ENCODE measurements at regions not wholly inside any gene's neighbourhood (a gene's known extent, or its start where the extent isn't known, plus 50 kb on each side); places are given as distances from the start of the nearest gene placed in this dataset.

DNA sequence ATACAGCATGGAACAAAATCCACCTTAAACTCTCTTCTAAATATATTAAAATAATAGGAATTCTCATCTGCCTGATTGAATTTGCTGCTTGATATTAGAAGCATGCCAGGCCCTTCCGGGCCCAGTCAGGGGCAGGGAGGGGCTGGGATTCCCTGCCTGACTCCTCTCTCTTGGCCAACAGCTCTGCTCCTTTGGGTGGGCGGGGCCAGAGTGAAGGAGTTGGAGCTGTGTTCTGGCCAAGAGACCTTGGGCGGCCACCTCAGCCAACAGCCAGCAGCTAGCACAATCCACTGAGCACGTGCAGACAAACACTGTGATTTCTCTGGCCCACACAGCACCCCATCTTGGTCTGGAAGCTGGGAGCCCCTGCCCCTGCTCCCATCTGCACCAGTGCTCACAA lies 140.3 kb downstream of the PJA1 start:
- no peak for DNase-seq

DNA sequence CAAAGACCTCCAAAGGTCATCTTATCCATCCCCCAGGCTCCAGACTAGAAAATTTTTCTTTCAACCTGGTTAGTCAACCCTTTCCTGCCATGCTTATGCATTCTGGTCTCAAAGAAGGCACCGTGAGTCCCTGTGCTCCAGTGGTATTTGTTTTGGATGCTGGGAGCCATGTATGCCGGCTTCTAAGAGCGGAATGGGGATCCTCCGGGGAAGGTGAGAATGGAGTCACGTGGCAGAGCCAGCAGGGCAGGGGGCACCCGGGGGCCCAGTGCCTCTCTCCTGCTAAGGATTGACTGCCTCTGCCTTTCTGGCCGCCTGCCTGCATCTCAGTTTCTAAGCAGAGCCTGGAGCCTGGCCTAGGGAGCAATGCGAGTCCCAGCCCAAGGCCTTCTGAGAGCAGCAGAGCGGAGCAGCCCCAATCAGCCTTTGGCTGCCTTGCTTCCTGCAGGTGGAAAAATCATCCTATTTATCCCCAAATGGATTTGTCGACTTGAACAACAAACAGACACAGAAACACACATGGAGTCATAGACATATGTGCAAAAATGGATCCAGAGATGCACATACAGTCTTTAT lies 141.0 kb downstream of the PJA1 start:
- no peak for DNase-seq

DNA sequence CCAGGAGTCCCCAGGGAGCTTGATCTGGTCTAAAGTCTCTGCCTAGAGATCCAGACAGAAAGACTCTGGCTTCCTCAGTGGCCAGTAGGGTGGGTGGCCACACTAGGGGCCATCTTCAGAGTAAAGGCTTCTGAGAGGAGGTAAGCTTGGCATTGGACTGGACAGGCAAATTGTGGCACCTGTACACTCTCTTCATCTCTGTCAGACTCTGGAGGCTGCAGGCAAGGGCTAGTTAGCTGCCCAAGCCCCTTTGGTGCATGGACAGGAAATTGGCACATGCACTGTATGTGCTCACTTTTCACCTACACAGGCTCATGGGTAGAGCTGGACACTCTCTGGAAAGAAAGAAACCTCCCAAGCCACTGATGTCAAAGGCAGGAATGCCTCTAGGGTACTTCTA lies 142.8 kb downstream of the PJA1 start:
- no peak for DNase-seq

DNA sequence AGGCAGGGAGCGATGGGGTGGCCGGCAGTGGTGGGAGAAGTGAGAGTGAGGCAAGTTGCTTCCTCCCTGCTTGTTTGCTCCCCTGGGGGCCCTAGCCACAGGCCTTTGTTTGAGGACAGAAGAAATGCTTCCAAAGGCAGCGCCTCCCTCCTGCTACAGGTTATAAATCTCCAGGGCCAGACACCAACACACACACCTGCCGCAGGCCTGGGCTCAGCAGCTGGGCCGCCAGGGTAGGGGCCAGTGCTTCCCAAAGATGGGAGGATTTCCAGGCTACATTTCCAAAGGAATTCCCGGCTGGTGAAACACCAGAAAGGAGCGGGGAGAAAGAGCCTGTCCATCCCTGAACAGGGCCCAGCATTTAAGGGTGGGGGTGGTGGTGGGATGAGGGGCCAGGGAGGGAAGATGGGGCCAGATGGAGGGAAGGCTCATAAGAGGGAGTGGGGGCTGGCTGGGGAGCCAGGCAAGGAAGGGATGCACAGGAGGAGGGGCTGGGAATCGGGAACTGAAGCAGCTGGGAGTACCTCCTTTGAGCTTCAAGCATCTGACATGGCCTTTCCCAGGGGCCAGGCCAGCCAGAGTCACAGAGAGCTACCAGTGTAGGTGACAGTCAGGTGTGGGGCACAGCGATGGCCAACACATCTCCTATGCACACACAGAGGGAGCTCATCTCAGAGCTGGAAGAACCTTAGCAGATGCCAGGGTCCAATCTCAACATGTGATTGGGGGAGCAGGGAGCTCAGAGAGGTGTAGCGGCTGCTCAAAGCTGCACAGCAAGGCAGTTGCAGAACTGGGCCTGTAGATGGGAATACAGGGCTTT lies 143.9 kb downstream of the PJA1 start:
- DNase-seq = no peak

DNA sequence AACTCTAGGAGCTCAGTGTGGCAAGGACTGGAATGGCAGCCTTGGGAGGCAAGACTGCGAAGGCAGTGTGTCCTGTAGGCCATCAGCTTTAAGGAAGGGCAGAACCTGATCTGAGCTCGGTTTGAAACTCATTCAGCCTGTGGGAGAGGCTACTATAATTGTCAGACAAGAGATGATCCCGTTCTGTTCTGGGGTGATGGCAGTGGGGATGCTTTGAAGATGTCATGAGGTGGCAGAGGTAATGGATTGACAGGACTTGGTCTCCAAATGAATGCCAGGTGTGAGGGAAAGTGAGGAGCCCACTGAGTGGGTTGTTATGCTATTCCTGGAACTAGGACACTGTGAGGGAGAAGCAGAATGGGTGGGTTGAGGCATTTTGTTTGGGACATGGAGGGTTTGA lies 144.9 kb downstream of the PJA1 start:
- no peak for DNase-seq

DNA sequence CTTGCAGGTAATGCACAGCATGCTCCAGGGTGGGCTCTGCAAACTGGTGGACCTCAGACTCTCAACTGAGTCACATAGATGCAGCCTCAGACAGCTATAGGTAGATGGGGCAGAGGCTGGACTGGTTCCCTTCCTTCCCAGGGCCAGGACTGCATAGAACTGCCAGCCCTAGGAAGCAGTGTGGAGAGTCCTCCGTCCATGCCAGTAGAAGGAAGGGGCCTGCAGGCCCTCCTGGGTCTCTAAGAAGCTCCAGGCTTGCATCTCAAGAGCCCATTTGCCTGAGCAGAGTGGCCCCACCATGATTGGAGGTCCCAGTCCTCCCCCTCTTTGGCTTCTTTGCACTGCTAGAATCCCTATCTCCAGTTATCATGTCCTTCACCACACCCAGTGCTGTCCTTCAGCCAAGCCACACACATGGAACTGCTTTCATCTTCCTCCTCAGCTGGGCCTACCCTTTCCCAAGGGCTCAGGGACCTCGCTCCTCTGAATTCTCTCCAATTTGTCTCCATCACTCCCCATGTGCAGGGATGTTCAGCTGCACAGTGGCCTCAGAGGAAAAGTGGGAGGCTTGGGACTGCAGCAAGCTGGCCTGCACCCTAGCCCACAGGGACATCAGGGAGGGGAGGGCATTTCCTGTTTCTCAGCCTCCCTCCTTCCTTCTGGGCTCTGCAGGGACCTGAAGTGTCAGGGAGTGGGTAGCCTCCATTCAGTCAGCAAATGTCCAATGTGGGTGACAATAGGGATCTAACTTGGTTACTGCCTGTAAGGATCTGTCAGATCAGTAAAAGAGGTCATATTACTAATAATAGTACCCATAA lies 146.0 kb downstream of the PJA1 start:
- no peak for DNase-seq

DNA sequence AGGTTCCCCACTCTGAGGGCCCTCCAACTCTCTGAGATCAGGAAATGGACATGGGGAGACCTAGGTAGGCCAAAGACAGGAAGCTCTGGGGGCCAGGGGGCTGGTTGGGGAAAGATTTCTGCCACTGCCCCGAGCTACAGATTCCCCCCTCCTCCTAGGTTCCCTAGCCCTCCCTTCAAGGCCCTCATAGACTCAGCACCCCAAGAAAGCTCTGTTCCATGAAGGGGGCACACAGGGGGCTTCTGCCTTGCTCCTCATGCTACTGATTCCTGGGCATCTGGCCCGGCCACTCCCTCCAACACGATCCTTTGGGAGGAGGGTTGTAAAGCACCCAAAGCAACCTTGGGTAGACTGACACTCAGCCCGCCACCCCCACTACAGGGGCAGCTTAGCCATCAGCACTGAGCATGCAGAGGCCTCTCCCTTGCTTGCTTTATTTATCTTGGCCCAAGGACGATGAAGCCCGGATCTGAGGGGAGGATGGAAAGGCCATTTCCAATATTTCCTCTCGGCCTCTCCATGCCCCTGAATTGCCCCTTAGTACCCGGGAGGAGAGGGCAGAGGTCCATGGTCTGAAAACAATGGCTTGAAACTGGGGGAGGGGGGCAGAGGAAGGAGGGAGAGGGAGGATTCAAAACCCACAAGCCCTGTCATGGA lies 146.7 kb downstream of the PJA1 start:
- DNase-seq = no peak

DNA sequence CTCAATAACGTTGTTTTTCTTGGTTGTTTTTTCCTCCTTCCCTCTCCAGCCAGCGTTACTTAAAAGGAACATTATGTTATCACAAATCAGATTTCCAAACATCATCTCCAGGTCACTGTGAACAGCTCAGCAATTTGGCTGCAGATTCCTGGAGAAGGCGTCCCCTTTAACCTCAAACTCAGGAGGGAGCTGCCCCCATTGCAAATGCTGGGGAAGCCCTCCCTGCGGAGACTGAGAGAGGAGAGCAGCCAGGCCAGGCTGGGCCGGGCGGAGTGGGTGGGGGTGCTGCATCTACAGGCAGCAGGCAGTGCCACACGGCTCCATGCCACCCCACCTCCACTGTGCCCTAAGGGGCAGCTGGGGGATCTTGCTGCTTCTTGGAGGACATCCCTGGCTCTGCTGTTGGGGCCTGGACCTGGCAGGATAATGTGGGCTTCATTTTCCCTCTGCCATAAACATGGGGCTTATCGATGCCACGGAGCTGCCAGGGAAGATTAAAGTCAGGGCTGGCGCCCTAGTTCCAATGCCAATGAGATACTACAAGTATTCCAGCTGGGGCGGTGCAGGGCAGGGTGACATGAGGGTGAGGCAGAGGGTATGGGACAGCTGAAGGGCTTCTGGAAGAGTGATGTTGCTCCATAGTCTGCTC lies 148.8 kb downstream of the PJA1 start:
- no peak for DNase-seq

DNA sequence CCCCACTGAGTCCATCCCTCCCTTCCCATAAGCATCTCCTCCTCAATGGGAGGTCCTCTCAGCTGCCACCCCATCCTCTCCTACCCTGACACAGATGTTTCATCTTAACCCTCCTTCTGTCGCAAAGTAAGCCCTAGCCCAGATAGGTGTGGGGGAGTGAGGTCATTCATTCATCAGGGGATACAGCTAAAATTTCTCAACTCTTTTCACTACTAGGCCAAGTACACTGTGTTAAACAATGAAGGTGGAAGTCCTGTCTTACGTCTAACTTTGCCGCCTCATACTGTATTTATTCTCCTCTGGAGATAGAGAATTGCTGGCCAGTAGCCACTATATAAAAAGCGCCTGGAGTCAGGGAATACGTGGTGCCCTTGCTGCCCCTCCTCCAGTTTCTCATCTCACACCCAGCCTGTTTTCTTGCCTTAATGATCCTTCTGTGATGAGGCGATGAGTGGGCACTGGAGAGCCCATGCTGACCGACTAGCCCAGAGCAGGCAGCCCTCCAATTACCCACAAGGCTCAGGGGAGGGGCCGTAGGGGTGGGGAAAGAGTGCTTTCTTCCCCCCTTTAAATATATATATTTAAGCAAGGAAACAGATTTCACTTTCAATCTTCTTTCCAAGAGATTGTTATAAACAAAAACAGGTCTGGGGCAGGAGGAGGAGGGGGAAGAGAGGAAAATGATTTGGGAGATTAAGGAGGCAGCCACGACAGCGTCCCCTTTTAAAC lies 149.5 kb downstream of the PJA1 start:
- DNase-seq = no peak

DNA sequence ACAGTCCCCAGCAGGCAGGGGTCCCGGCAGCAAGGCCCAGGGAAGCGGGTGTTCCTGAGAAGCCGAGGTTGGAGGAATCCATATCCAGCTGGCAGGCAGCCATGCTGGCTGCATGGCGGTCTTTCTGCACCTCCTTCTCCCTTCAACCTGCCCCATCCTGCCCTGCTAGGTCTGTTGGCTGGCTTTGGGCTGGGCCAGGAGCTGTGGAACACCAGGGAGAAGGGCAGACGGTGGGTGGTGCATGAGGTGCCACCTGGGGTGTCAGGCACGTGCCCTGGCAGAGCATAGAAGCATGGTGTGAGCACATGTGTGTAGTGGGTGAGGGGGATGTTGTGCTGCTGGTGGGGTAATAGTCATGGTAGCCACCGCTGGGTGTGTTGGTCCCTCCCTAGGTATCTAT lies 150.1 kb downstream of the PJA1 start:
- no peak for DNase-seq

DNA sequence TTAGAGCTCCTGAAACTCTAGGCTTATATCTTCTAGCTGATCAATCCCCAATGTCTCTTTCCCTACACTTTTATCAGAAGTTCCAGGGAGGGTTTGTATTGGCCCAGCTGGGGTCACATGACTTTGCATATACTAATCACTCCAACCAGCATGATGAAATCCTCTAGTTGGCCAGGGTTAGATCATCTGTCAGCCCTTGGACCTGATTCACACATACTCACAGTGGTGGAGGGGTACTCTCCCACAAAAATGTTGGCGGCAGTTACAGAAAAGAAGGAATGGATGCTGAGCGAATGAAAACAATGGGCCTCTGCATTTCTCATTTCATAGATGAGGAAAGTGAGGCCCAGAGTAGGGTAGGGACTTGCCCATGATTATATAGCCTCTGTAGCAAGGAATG lies 151.1 kb downstream of the PJA1 start:
- DNase-seq = no peak

DNA sequence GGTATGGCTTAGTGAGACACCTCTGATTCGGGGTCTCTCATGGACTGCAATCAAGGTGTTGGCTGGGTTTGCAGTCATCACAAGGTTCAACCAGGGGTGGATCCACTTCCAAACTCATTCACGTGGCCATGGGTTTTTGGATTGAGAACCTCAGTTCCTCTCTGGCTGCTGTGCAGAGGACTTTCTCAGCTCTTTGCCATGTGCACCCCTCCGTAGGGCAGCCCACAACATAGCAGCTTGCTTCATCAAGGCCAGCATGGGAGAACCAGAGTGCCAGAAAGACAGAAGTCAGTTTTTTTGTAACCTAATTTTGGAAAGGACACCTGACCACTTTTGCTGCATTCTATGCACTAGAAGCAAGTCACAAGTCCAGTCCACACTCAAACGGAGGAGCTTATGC lies 154.9 kb downstream of the PJA1 start:
- no peak for DNase-seq

DNA sequence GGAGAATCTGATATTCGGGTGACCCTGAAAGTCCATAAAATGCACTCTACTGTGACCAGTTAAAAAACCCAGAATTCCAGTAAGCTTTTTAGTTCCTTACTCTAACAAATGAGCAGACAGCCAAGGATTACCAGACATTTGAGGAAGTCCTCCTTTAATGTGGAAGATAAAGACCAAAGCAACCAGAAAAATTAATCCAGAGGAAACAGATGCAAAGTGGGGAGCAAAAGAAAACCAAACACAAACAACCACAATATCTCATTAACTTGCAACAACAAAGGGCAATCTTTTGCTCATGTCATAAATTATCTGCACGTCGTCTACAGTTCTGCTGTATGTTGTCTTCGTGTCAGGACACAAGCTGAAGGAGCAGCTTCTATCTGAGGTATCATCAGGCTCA lies 164.4 kb downstream of the PJA1 start:
- DNase-seq = no peak

DNA sequence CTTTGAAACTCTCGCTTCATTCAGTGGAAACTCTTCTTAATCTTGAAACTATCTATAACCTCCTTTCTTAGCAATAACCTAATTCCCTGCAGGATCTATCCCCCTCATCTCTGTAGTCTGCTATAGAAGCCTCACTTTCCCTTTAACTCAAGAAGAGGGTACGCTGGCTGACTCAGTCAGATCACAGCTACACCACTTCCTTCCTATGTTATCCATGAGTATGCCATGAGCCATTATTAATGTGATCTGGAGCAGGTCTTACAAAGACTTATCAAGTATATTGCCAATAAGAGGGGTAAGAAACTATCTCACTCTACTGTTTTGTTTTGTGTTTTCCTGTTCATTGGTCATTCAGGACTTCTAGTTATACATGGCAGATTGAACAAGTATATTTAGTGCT lies 165.3 kb downstream of the PJA1 start:
- no peak for DNase-seq

DNA sequence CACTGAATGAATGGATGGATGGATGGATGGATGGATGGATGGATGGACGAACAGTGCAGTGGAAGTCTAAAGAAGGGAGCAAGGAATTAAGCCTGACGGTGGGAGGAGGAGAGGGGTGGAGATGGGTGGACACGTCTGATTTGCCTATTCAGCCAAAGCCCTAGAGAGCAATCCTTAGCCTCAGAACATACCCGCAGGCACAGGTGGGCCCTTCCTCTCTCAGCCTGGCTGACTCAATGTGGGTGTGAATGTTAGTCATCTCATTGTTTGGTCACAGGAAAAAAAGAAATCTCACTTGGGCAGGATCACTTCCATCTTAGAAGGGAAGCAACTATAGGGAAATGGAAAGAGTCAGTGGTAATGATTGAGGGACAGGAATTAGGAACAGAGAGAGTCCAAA lies 165.9 kb downstream of the PJA1 start:
- DNase-seq = no peak

DNA sequence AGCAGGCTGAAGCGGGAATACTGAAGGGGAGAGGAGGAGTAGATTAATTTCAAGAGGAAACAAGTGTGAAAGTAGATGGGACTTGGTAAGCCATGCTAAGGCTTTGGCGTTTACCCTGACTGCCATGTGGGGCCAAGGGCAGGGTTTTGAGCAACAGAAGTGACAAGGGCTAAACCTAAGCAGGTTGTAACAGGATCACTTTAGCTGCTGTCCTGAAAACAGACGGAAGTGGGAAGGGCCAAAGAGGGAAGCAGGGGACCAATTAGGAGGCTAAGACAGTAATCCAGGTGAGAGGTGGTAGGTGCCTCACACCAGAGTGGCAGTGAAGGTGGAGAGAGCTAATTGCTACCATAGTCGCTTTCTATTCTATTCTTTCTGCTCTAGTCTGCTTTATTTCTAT lies 166.5 kb downstream of the PJA1 start:
- no peak for DNase-seq

DNA sequence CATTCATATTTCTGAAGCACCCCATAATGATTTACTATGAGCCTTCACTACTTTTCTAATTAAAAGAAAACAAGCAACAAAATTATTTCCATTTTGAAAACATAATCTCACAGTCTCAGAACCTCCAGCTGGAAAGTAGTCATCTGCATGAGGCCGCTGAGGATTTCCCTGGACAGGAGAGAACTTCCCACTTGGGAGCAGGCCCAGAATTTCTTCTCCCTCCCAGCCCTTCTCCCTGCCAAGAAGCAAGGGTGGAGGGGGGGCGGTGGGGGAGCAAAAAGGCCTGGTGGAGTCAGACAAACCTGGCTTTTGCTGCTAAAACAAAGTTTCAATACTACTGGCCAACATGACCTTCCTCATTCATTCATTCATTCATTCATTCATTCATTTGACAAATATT lies 167.3 kb downstream of the PJA1 start:
- no peak for DNase-seq

DNA sequence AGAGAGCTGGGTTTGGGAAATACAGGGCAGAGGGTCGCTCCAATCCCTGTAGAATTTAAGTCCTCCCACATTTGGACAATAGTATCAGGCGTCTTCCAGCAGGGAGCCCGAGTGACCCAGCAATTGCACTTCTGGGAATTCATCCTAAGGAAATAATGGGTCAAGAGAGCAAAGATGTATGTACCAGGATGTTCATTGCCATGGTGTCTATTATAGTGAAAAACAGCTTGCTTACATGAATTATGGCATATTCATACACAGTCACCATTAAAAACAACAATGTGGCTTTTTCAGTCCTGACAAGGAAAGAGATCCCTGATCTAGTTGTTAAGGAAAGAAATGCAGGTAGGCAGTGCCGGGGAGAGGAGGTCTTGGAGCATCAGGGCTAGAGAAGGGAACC lies 167.7 kb downstream of the PJA1 start:
- DNase-seq = no peak

DNA sequence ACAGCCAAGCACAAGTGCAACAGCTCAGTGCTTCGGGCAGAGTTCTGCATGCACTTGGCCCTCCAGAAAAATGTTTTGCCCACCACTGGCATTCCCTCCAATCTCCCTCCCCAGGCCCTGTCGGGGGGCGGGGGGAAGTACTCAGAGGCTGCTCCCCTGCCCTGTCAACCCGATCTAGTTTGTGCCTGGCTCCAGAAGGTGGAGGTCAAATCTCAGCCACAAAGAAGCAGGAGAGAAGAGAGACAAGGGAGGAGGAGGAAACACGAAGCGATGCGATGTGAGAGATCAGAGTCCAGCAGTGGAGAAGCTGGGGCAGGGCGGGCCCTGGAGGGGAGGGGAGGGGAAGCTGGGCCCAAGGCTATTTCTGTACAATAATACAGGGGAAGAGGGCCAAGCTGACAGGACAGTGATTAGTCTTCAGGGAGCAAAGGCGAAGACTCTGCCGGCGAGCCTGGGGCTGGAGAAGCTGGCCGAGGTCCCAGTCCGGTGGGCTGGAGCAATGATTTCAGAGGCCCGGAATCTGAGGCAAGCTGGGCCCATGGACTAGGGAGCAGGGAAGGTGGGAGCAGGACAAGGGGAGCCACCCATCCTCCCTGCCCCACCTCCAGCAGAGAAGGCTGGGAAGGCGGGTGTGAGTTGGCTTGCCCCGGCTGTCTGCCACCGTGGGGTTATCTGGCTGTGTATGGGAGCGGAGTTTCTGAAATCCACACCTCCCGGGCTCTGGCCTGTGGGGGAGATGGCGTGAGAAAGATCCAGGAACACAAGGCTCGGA lies 167.1 kb downstream of the EFNB1 start:
- no peak for DNase-seq

DNA sequence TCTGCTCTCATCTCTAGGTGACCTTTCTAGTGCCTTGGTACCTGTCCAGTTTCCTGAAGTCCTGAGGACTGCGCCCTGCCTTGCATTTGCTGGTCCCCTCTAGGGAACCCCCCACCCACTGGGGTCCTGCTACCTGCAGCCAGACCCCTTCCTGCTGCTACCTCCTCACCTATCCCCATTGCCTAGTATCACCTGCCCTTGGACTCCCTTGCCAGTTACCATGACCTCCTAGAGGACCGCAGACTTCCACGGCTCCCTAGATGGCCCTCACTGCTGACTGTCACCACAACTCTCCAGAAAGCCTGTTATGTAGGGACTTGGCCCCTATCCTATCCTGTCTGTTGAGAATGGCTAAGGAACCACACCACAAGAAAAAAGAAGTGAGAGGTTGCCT lies 166.6 kb downstream of the EFNB1 start:
- no peak for DNase-seq

DNA sequence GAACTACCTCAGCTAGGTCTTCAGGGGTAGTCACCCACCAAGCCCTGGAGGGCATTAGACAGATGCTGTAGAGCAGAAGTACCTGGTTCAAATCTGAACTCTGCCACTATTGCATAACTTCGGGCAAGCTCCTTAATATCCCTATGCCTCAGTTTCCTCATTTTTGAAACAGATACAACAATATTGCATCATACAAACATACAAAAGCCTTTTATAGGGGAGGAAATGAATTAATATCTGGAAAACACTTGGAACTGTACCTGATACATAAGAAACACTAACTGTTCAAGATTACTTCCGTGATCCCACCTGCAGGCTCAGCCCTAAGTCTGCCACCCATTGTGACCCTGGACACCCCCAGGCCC lies 166.1 kb downstream of the EFNB1 start:
- no peak for DNase-seq

Measured in KG1 (cell line).